GM18499 (cell line): ENCODE measurements at regions not wholly inside any gene's neighbourhood (a gene's known extent, or its start where the extent isn't known, plus 50 kb on each side); places are given as distances from the start of the nearest gene placed in this dataset.

Source experiments
- ATAC-seq: cut with Tn5 transposase; IDR thresholded peaks from one replicate; pipeline ENCODE4 v1.9.1; 2021; ENCODE audit warnings: moderate number of reproducible peaks; ENCODE audit not compliant: insufficient read depth, unreplicated experiment

DNA sequence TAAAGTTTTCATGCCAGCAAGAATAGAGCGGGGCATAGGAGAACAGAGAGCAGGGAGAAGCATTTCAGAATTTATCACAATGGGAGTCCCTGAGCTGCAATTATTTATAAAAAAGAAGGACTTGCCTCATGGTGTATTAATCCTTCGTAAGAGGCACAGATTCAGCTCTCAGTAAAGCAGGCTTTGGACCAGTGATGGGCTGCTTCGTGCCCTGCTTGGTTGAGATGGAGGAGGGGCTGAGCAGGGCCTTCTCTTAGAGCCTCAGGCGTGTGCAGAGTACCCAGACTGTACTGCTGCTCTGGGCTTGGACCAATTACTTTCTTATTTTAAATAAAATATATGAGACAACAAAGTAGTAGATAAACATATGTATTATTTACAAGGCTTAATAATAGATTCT, 265.7 kb upstream of the SLC10A2 start:
- ATAC-seq: no peak

GRCh38 chr13:103328899-103329298, 262.7 kb upstream of the SLC10A2 start:
- no peak for ATAC-seq

DNA sequence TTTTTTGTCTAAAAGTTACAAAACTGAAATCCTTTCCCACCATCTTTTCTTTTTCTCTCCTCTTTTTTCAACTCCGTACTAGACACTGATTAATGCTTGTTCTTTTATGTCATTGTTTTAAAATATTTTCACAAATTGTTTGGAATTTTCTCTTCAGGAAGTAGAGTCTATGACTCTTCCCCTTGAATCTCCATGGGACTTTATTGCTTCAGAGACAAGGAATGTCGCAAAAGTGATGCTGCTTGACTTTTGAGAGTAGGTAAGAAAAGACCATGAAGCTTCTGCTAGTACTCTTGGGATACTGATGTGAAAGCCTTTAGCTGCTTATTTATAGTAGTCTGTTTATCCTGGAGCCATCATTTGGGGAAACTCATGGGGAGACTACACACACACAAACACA, 260.1 kb upstream of the SLC10A2 start:
- ATAC-seq: no peak

DNA sequence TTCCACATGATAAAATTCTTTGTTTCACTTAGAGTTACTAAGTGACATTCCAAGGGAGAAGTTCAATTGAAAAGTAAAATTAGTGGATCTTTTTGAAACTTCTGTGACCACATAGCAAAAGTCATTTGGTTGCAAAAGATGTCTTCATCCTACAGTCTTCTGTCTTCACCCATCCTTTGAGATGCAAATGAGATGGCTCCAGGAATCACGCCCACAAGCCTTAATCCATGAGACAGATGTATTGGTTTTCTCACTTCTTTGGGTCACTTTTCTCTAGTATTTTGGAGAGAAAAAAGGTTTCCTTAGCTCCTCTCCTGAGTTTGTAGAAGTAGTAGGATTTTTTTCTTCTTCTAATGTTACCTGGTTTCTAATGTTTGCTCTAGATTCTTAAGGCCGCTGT, 259.5 kb upstream of the SLC10A2 start:
- ATAC-seq: no peak

GRCh38 chr13:103324641-103325040, 258.4 kb upstream of the SLC10A2 start:
- no peak for ATAC-seq

- ATAC-seq: no peak
Measured at GRCh38 chr13:103315711-103316110, 249.5 kb upstream of the SLC10A2 start.

DNA sequence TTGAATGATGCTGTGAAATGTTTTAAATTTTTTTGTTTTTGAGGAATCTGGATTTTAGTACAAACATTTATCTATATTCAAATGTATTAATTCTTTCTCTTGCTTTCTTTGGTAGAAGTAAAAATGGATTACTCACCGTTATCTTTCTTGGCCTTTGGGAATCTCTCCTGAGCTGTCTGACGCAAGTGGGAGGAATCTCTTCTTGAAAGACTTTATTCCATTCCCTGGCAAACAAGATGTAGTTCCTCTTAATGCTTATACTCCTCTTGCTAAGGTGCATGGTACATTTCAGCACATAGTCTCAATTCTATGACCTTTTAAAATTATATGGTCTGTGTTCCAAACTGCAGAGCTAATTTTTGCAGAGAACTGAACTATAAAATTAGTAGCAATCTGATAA, 246.2 kb upstream of the SLC10A2 start:
- ATAC-seq: no peak

- ATAC-seq: no peak
Measured at GRCh38 chr13:103308667-103309066, 242.4 kb upstream of the SLC10A2 start.

DNA sequence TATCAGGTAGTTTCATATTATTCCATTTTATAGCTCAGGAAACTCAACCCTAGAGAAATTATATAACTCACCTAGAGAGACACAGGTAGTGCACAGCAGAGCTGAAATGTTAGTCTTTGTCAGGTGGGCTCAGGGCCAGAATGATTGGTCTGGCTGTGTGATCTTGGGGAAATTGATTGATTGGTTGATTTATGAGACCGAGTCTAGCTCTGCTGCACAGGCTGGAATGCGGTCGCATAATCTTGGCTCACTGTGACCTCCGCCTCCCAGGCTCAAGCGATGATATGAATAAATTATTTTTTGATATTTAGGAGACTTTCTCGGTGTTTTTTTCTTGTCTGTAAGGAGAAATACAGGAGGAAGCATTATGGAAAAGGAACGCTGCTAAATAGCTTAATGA, 239.9 kb upstream of the SLC10A2 start:
- ATAC-seq: no peak

DNA sequence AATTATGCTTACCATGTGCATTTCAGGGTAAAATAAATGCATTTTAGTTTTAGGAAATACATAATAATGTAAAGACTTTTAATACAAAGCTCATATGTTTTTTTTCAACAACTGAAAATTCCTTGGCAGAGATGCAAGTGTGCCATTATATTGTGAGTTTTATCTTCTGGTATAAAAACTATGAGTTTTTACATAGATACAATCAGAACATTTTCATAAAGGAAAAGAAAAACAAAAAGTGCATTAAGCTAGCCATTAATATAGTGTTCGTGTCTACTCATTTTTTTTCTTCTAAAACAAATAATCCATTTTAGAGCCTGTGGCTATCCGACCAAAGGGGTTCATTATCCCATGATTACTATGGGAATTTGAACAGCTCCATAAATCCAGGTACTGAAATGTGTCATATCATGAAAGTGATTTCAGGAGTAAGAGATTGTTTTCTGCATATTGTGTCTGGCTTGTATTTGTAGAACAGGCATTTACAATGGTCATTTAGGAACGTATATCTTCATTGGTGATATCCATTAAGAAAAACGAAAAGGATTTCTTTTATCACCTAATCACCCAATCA, 236.9 kb upstream of the SLC10A2 start:
- ATAC-seq: no peak

- no peak for ATAC-seq
Measured at GRCh38 chr13:103302676-103303075, 236.5 kb upstream of the SLC10A2 start.

DNA sequence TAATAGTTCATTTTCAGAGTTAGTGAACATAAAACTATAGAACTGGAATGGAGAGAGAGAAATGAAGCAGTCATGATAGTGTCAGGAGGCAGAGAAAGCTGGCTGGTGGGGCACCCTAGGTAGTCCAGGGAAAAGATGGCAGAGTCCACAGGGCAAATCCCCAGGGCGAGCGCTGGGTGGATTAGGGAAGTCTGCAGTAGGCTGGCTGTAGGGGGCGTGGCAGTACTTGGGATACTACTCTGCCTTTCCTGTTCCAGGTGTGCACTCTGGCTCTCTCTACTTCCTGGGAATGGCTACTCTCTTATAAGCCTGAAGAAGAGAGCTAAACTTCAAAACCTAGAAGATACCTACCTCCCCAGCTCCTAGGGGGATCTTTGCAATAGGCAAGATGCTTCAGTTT, 232.9 kb upstream of the SLC10A2 start:
- no peak for ATAC-seq

- ATAC-seq: no peak
Measured at GRCh38 chr13:103297083-103297482, 230.9 kb upstream of the SLC10A2 start.

- ATAC-seq: no peak
Measured at GRCh38 chr13:103291798-103292572, 225.8 kb upstream of the SLC10A2 start.

GRCh38 chr13:103291226-103291625, 225.0 kb upstream of the SLC10A2 start:
- ATAC-seq: no peak

- no peak for ATAC-seq
Measured at GRCh38 chr13:103289681-103290080, 223.5 kb upstream of the SLC10A2 start.

- no peak for ATAC-seq
Measured at GRCh38 chr13:103288114-103288513, 221.9 kb upstream of the SLC10A2 start.

DNA sequence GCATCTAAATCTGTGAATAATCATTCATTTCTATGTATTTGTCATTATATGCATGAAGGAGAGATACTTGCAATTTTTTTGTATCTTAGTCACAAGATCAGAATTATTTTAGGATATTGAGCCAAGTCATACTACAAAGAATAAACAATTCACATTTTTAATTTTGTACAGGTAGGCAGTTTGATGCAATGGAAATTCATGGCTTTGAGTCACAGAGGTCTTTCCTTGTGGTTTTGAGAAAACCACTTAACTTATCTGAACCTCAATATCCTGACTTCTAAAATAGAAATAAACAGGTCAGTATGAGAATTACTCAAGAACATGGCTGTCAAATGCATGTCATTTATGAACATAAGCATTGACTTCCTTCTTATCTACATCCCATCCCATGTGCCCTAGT, 221.4 kb upstream of the SLC10A2 start:
- ATAC-seq: no peak

- ATAC-seq: no peak
Measured at GRCh38 chr13:103284466-103284865, 218.2 kb upstream of the SLC10A2 start.

GRCh38 chr13:103283451-103283820, 217.2 kb upstream of the SLC10A2 start:
- no peak for ATAC-seq

GRCh38 chr13:103282571-103283450, 216.6 kb upstream of the SLC10A2 start:
- no peak for ATAC-seq
